Neuronal stem cell (in vitro differentiated cells): ENCODE measurements at regions not wholly inside any gene's neighbourhood (a gene's known extent, or its start where the extent isn't known, plus 50 kb on each side); places are given as distances from the start of the nearest gene placed in this dataset.

Experiments
- DNase-seq: peaks from one replicate; pipeline ENCODE4 v3.0.0-alpha.2; 2013; ENCODE audit warnings: low spot score
- H2AFZ ChIP-seq: one replicate; pipeline ENCODE4 v1.6.1; 2013; ENCODE audit warnings: mild to moderate bottlenecking, low read length, inconsistent platforms
- H2AK5ac ChIP-seq: 2 replicates; pipeline ENCODE4 v1.6.1; 2013; ENCODE audit warnings: low read depth, mild to moderate bottlenecking, inconsistent platforms, low read length, moderate library complexity, mixed read lengths
- H2BK120ac ChIP-seq: 2 replicates; pipeline ENCODE4 v1.6.1; 2013; ENCODE audit warnings: low read depth, mild to moderate bottlenecking, inconsistent platforms, low read length, moderate library complexity, mixed read lengths
- H2BK12ac ChIP-seq: one replicate; pipeline ENCODE4 v1.6.1; 2013; ENCODE audit warnings: low read length, inconsistent platforms
- H2BK15ac ChIP-seq: 2 replicates; pipeline ENCODE4 v1.6.1; 2013; ENCODE audit warnings: mild to moderate bottlenecking, low read length, inconsistent platforms, mixed read lengths
- H2BK5ac ChIP-seq: one replicate; pipeline ENCODE4 v1.6.1; 2013; ENCODE audit warnings: inconsistent platforms, mild to moderate bottlenecking, low read length, moderate library complexity
- H3K14ac ChIP-seq: one replicate; pipeline ENCODE4 v1.6.1; 2013; ENCODE audit warnings: low read length, inconsistent platforms
- H3K18ac ChIP-seq: 2 replicates; pipeline ENCODE4 v1.6.1; 2013; ENCODE audit warnings: low read length, inconsistent platforms
- H3K23ac ChIP-seq: 2 replicates; pipeline ENCODE4 v1.6.1; 2013; ENCODE audit warnings: low read depth, mild to moderate bottlenecking, mixed read lengths, low read length, inconsistent platforms; ENCODE audit not compliant: poor library complexity
- H3K27ac ChIP-seq: replicated peaks from 3 replicates; pipeline ENCODE4 v1.5.1; 2013; ENCODE audit warnings: low read length, inconsistent platforms
- H3K27me3 ChIP-seq, 3 experiments: 2 replicates each; pipeline ENCODE4 v1.6.1; 2013; ENCODE audit warnings: low read length in 3 of 3, mild to moderate bottlenecking in 2 of 3, inconsistent platforms in 1 of 3, low read depth in 1 of 3, mixed read lengths in 1 of 3, moderate library complexity in 1 of 3; ENCODE audit not compliant: control insufficient read depth in 3 of 3, insufficient read depth in 3 of 3
- H3K36me3 ChIP-seq, 2 donors: replicated peaks in 1 of 2; 2 replicates each; pipeline ENCODE4 v1.6.1; 2013; ENCODE audit warnings: low read length in 2 of 2; ENCODE audit not compliant: control insufficient read depth in 2 of 2, insufficient read depth in 2 of 2
- H3K4ac ChIP-seq: 2 replicates; pipeline ENCODE4 v1.6.1; 2013; ENCODE audit warnings: inconsistent platforms, mild to moderate bottlenecking, low read length, moderate library complexity
- H3K4me1 ChIP-seq, 2 donors: 1 replicate in 1 of 2; 2 replicates in 1 of 2; pipeline ENCODE4 v1.6.1; 2013; ENCODE audit warnings: low read length in 2 of 2, low read depth in 1 of 2; ENCODE audit not compliant: control insufficient read depth in 2 of 2, insufficient read depth in 1 of 2
- H3K4me2 ChIP-seq: one replicate; pipeline ENCODE4 v1.6.1; 2013; ENCODE audit warnings: mild to moderate bottlenecking, low read length, inconsistent platforms; ENCODE audit not compliant: insufficient read depth, poor library complexity, severe bottlenecking
- H3K4me3 ChIP-seq, 2 donors: 2 replicates each; pipeline ENCODE4 v1.5.1; 2013; ENCODE audit warnings: low read length in 2 of 2, mild to moderate bottlenecking in 2 of 2, inconsistent platforms in 1 of 2, moderate library complexity in 1 of 2
- H3K79me1 ChIP-seq: one replicate; pipeline ENCODE4 v1.6.1; 2013; ENCODE audit warnings: low read depth, mild to moderate bottlenecking, inconsistent platforms, low read length, moderate library complexity
- H3K9ac ChIP-seq: one replicate; pipeline ENCODE4 v1.6.1; 2013; ENCODE audit warnings: mild to moderate bottlenecking, low read depth, low read length, inconsistent platforms; ENCODE audit not compliant: poor library complexity
- H3K9me3 ChIP-seq, 2 donors: replicated peaks in 1 of 2; 2 replicates each; pipeline versions ENCODE3 to v1.6.1; 2013; ENCODE audit warnings: low read length in 2 of 2, mild to moderate bottlenecking in 2 of 2, inconsistent platforms in 1 of 2, low read depth in 1 of 2, mixed read lengths in 1 of 2, moderate library complexity in 1 of 2; ENCODE audit not compliant: control insufficient read depth in 2 of 2, insufficient read depth in 1 of 2
- H4K8ac ChIP-seq: one replicate; pipeline ENCODE4 v1.6.1; 2013; ENCODE audit warnings: low read depth, mild to moderate bottlenecking, inconsistent platforms, low read length, moderate library complexity
- H4K91ac ChIP-seq: one replicate; pipeline ENCODE4 v1.6.1; 2013; ENCODE audit warnings: low read length, low read depth, mild to moderate bottlenecking, inconsistent platforms; ENCODE audit not compliant: poor library complexity
- WGBS, 2 donors: extraction: QIAGEN DNeasy Blood & Tissue Kit; methylation state at CpG; one replicate each; pipeline ENCODE4 v1.1.7; 2013; ENCODE audit warnings: missing lambda C conversion rate in 2 of 2, mixed read lengths in 1 of 2; ENCODE audit not compliant: insufficient read length in 2 of 2, insufficient replicate concordance in 1 of 2; ENCODE audit errors: extremely low coverage in 2 of 2; 5-methylcytosine and 5-hydroxymethylcytosine counted together

GRCh38 chr21:35344582-35344981, 295.5 kb upstream of the RUNX1 start:
- no peak overlapping the region for H3K18ac ChIP-seq
- no peaks in the 10 kb centered on the region for H3K79me1 ChIP-seq
- no peak overlapping the region for H3K4me3 ChIP-seq
- H3K4ac ChIP-seq: no peak overlapping the region
- H3K23ac ChIP-seq: no peak overlapping the region
- H2BK120ac ChIP-seq: no peak overlapping the region
- H3K9ac ChIP-seq: no peak overlapping the region
- no peaks in the 10 kb centered on the region for H3K4me1 ChIP-seq
- no peak overlapping the region for H3K27ac ChIP-seq
- no peak overlapping the region for H2AFZ ChIP-seq
- H4K8ac ChIP-seq: no peak overlapping the region
- H2AK5ac ChIP-seq: no peak overlapping the region
- H2BK5ac ChIP-seq: no peak overlapping the region
- no peak overlapping the region for H2BK15ac ChIP-seq
- WGBS, 2 donors: no CpG with 5 or more reads among the region's 4 CpGs
- no peak overlapping the region for H4K91ac ChIP-seq
- no peaks in the 10 kb centered on the region for H3K27me3 ChIP-seq
- H3K9me3 ChIP-seq: no peaks in the 10 kb centered on the region
- H3K4me2 ChIP-seq: no peak overlapping the region
- no peak for DNase-seq
- H2BK12ac ChIP-seq: no peak overlapping the region
- no peak overlapping the region for H3K14ac ChIP-seq
- no peaks in the 10 kb centered on the region for H3K36me3 ChIP-seq

DNA sequence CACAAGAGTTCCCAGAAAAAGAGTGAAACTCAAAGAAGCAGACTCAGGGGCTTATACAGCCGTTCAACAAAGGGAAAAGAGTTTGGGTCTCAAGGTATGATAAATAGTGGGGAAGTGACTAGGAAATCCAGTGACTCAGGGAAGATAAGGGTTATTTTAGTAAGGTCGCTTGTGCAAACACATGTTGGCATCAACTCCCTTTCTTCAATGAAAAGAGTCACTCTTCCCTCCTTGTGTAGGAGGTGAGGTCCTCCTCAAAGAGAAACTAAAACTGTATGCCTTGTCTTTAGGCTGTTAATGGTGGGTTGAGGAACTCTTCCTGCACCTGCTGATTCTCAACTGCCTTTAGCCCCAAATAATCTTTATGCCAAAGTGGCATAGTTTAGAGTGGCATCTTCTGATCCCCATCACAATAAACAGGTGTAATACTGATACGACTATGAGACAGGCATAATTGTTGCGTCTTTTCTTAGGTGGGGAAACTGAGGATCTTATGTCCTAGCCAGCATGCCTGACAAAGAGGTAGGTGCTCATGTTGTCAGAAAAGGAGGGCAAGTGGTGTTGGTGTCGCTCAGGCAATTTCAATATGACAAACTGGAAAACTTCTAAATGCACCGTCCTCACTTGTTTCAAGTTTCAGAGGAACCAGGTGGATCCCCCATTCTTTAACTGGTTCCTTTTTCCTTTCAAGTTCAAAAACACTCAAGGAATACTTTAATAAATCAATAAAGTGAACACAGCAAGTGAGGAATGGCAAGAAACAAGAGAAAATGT, 294.1 kb upstream of the RUNX1 start:
- no peak overlapping the region for H3K4me3 ChIP-seq
- H2AK5ac ChIP-seq: no peak overlapping the region
- no peak overlapping the region for H2BK15ac ChIP-seq
- H3K27ac ChIP-seq: no peak overlapping the region
- H2BK120ac ChIP-seq: no peak overlapping the region
- H2AFZ ChIP-seq: no peak overlapping the region
- H3K14ac ChIP-seq: no peak overlapping the region
- H3K4me1 ChIP-seq: no peaks in the 10 kb centered on the region
- H2BK12ac ChIP-seq: no peak overlapping the region
- H3K9me3 ChIP-seq: no peaks in the 10 kb centered on the region
- no peaks in the 10 kb centered on the region for H3K36me3 ChIP-seq
- no peak overlapping the region for H3K23ac ChIP-seq
- H3K9ac ChIP-seq: no peak overlapping the region
- no peak overlapping the region for H4K91ac ChIP-seq
- H3K4me2 ChIP-seq: no peak overlapping the region
- H4K8ac ChIP-seq: no peak overlapping the region
- H2BK5ac ChIP-seq: no peak overlapping the region
- no peak overlapping the region for H3K4ac ChIP-seq
- H3K27me3 ChIP-seq: no peaks in the 10 kb centered on the region
- no peak overlapping the region for H3K18ac ChIP-seq
- no peak for DNase-seq
- WGBS, 2 donors: no CpG with 5 or more reads among the region's 6 CpGs
- no peaks in the 10 kb centered on the region for H3K79me1 ChIP-seq

DNA sequence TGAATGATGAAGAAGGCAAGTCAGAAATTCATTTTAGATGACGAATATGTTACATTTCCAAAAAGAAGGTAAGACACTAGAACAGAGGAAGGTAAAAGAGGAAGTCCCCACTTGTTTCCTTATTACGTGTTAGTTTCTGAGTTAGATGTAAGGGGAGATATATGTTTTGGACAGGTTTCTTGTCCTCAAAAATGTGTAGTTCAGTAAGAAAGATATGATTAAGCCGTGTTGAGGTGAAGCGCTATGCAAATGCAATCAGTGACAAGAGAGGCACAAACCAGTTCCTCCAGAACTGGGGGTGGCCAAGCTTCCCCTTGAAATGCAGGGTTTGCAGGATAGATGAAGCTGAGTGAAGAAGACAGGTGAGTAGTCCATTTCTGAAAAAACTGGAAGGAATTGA, 293.3 kb upstream of the RUNX1 start:
- Histone ChIP-seq H3K4me2 (no peak overlapping the region), H2AFZ (no peak overlapping the region), H4K91ac (no peak overlapping the region), H3K36me3 (no peaks in the 10 kb centered on the region), H3K79me1 (no peaks in the 10 kb centered on the region), H2BK5ac (no peak overlapping the region), H3K4me1 (no peaks in the 10 kb centered on the region), H3K4me3 (no peak overlapping the region), H3K9ac (no peak overlapping the region), H3K27me3 (no peaks in the 10 kb centered on the region), H3K9me3 (no peaks in the 10 kb centered on the region), H2BK15ac (no peak overlapping the region), H3K27ac (no peak overlapping the region), H4K8ac (no peak overlapping the region), H2AK5ac (no peak overlapping the region), H3K14ac (no peak overlapping the region), H3K18ac (no peak overlapping the region), H2BK120ac (no peak overlapping the region), H2BK12ac (no peak overlapping the region), H3K4ac (no peak overlapping the region), H3K23ac (no peak overlapping the region)
- no peak for DNase-seq
- no CpG with 5 or more reads among the region's 4 CpGs for WGBS, 2 donors

- H4K8ac ChIP-seq: no peak overlapping the region
- WGBS, 2 donors: no CpG with 5 or more reads among the region's 2 CpGs
Observed at GRCh38 chr21:35340273-35340672, 291.2 kb upstream of the RUNX1 start.

More at GRCh38 chr21:35340273-35340672, 291.2 kb upstream of the RUNX1 start:
- Histone ChIP-seq H2AFZ (no peak overlapping the region), H3K4me3 (no peak overlapping the region), H3K9me3 (no peaks in the 10 kb centered on the region), H3K9ac (no peak overlapping the region), H3K4me2 (no peak overlapping the region), H2BK15ac (no peak overlapping the region), H2BK120ac (no peak overlapping the region), H3K18ac (no peak overlapping the region), H2BK5ac (no peak overlapping the region), H3K79me1 (no peaks in the 10 kb centered on the region), H2AK5ac (no peak overlapping the region), H3K23ac (no peak overlapping the region), H3K27ac (no peak overlapping the region), H3K36me3 (no peaks in the 10 kb centered on the region), H3K14ac (no peak overlapping the region), H3K4ac (no peak overlapping the region), H3K27me3 (no peaks in the 10 kb centered on the region), H3K4me1 (no peaks in the 10 kb centered on the region), H2BK12ac (no peak overlapping the region), H4K91ac (no peak overlapping the region)
- no peak for DNase-seq
